ENCODE measurements at regions not wholly inside any gene's neighbourhood (a gene's known extent, or its start where the extent isn't known, plus 50 kb on each side); places are given as distances from the start of the nearest gene placed in this dataset.
A peak's percentile ranks its signal among the peaks of the same experiment; 100 is the strongest.
"Not testable (repeated sequence)": the region's sequence is repeated elsewhere in the genome, so short reads cannot be mapped to it uniquely, and the experiment has no call there.

DNA sequence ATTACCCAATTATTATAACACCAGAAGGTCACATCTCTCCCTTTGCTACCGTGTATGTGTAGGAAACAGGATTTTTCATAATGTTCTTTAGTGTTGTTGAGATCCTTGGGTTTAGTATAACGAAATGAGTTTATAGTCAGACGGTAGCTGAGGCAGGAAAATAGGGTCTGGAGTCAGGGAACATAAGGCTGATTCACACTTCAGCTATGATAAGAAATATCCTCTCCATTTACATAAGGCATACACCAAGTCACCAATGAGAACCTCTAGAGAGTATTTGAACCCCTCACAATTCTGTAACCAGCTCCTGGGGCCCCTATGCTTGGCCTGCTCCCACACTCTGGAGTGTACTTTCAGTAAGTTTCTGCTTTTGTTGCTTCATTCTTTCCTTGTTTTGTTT, 58.9 kb upstream of the ANKH start:
- no peak for TF ChIP-seq JUND (IDR thresholded peaks at IDR 0.05; ENCODE audit: low read depth)
- no peak for DNase-seq (ENCODE audit: low read depth in 1 of 2, low spot score in 1 of 2)
- in situ Hi-C loops (cut with HindIII; ENCODE audit: low pct_unique_long_range_greater_than_20kb, low sequenced_read_pairs), result no loop called here

DNA sequence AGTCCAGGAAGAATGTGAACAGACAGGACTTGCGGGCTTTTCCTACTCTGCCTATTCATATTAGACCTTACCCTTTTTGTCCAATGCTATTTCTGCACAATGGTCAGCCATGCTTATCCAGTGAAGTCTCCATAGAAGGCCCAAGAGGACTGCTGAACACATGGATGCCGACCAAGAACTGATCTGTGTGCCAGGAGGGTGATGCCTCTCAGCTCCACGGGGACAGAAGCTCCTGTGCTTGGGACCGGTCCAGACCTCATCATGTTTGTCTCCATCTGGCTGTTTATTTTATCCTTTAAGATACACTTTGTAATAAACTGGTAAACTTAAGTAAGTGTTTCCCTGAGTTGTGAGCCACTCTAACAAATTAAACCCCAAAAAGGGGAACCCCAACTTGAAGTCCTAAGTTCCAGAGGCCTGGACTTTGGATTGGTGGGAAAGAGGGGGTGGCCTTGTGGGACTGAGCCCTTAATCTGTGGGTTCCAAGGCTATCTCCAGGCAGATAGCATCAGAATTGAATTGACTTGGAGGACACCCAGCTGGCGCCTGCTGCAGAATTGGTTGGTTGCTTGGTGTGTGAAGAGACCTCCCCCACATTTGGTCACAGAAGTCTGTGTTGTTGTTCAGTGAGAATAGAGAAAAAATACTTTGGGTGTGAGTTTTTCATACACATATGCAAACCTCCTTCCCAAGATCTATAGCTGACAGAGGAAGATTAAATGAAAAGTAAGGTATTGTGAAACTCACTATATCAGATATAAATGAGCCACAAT, 57.9 kb upstream of the ANKH start:
- TF ChIP-seq JUND (IDR thresholded peaks at IDR 0.05; ENCODE audit: low read depth), result no peak
- DNase-seq (ENCODE audit: low read depth in 1 of 2, low spot score in 1 of 2), result peak in 1 of 2 experiments; percentile 27

DNA sequence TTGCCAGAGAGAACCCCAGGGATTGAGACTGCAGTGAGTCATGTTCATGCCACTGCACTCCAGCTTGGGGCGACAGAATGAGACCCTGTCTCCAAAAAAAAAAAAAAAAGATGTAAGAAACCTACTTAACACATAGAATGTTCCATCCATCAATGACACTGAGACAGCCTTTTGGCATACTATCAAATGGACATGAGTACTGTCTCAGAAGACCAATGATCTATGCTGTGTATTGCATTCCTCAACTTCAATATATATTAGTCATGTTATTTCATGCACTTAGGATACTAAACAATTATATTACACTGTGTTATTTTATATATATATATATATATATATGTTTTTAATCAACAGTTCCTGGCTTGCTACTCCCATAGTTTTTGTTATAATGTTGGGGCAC, 57.1 kb upstream of the ANKH start:
- in situ Hi-C loops (cut with HindIII; ENCODE audit: low pct_unique_long_range_greater_than_20kb, low sequenced_read_pairs), result no loop called here
- no peak for TF ChIP-seq JUND (IDR thresholded peaks at IDR 0.05; ENCODE audit: low read depth)
- DNase-seq (ENCODE audit: low read depth in 1 of 2, low spot score in 1 of 2), result no peak

More for the DNA sequence above, 57.9 kb upstream of the ANKH start:
- in situ Hi-C loops (cut with HindIII; ENCODE audit: low pct_unique_long_range_greater_than_20kb, low sequenced_read_pairs), result no loop called here

DNA sequence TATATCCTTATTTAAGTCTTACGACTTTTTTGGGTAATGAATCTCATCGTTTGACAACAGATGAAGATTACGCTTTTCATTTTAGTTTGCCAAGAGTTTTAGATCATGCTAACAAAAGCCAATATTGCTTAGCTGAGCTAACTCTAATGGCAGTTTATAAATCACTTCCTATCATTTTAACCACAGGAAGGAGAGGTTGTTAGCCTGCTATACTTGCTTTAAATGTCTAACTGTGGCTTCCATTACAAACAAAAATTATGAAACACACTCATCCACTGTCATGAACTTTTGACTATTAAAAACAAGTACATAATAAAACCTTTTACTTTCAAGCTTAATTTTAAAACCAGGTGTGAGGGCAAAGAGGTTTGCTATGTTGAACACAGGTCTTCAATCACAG, 53.7 kb upstream of the ANKH start:
- no peak for DNase-seq (ENCODE audit: low read depth in 1 of 2, low spot score in 1 of 2)
- in situ Hi-C loops (cut with HindIII; ENCODE audit: low pct_unique_long_range_greater_than_20kb, low sequenced_read_pairs), result no loop called here
- no peak for TF ChIP-seq JUND (IDR thresholded peaks at IDR 0.05; ENCODE audit: low read depth)

DNA sequence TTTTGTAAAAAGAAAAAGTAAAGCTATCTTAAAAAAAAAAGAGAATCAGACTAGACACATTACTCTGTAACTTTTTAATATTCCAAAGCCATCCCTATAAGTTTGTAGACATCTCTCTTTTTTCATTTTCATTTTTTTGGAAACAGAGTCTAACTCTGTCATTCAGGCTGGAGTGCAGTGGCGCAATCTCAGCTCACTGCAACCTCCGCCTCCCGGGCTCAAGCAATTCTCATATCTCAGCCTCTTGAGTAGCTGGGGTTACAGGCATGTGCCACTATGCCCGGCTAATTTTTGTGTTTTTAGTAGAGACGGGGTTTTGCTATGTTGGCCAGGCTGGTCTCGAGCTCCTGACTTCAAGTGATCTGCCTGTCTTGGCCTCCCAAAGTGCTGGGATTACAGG, 51.4 kb upstream of the ANKH start:
- not testable (repeated sequence) for DNase-seq (ENCODE audit: low read depth in 1 of 2, low spot score in 1 of 2)

DNA sequence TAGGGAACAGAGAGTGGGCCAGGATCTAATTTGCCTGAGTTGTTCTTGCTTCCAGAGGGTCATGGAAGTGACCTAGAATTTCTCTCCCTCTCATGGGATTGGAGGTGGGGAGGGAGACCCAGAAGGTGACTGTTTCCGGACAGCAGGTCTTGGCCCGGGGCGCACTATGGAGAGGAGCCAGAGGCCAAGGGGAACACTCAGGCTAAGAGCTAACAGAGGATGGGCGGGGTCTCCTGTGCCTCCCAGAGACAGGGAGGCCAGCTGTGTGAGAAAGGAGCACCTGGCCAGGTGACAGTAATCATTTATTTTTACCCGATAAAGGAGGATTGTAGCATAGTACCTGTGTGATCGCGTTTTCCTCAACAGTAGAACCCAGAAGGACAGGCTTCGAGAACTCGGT, 50.9 kb upstream of the ANKH start:
- in situ Hi-C loops (cut with HindIII; ENCODE audit: low pct_unique_long_range_greater_than_20kb, low sequenced_read_pairs), result no loop called here
- no peak for TF ChIP-seq JUND (IDR thresholded peaks at IDR 0.05; ENCODE audit: low read depth)
- DNase-seq (ENCODE audit: low read depth in 1 of 2, low spot score in 1 of 2), result no peak

More for the DNA sequence above, 51.4 kb upstream of the ANKH start:
- in situ Hi-C loops (cut with HindIII; ENCODE audit: low pct_unique_long_range_greater_than_20kb, low sequenced_read_pairs), result not testable (repeated sequence)
